Heart right ventricle (tissue), 16 donors: ENCODE measurements at regions not wholly inside any gene's neighbourhood (a gene's known extent, or its start where the extent isn't known, plus 50 kb on each side); places are given as distances from the start of the nearest gene placed in this dataset.

Source experiments
- ATAC-seq, 8 donors: fragments of 200-7000 bp; cut with Tn5 transposase; one replicate each; pipeline ENCODE4 v1.9.1; 2020; ENCODE audit warnings: mild to moderate bottlenecking in 8 of 8, moderate library complexity in 8 of 8, moderate number of reproducible peaks in 1 of 8
- DNase-seq, 2 donors: peaks; one replicate each; pipeline ENCODE4 v3.0.0-alpha.2; 2020
- H3K27ac ChIP-seq, 10 donors: fragments of 200-600 bp; sonication (generic) in 2 of 10; one replicate each; pipeline versions ENCODE4 v1.5.0 to v1.8.0; 2020 to 2022; ENCODE audit warnings: mild to moderate bottlenecking in 3 of 10
- H3K27me3 ChIP-seq, 7 donors: fragments of 200-600 bp; one replicate each; pipeline ENCODE4 v1.8.0; 2021 to 2022; ENCODE audit warnings: mild to moderate bottlenecking in 2 of 7
- H3K36me3 ChIP-seq, 9 donors: fragments of 200-600 bp; sonication (generic) in 1 of 9; one replicate each; pipeline versions ENCODE4 v1.5.0 to v1.8.0; 2020 to 2022; ENCODE audit warnings: mild to moderate bottlenecking in 2 of 9
- H3K4me1 ChIP-seq, 9 donors: fragments of 200-600 bp; sonication (generic) in 1 of 9; one replicate each; pipeline versions ENCODE4 v1.5.0 to v1.8.0; 2020 to 2022; ENCODE audit warnings: mild to moderate bottlenecking in 4 of 9
- H3K4me3 ChIP-seq, 10 donors: fragments of 200-600 bp; sonication (generic) in 2 of 10; one replicate each; pipeline versions ENCODE4 v1.5.0 to v1.8.0; 2020 to 2022; ENCODE audit warnings: mild to moderate bottlenecking in 7 of 10, moderate library complexity in 2 of 10
- H3K9me3 ChIP-seq, 11 donors: fragments of 200-600 bp in 10 of 11; sonication (generic) in 2 of 11; one replicate each; pipeline versions ENCODE4 v1.5.0 to v1.8.0; 2013 to 2022; ENCODE audit warnings: mild to moderate bottlenecking in 2 of 11, control low read depth in 1 of 11, moderate library complexity in 1 of 11
- WGBS, 2 donors: extraction: QIAGEN DNeasy Blood & Tissue Kit; methylation state at CpG; one replicate each; pipeline ENCODE4 v1.1.7; 2013; ENCODE audit warnings: inconsistent platforms in 1 of 2; 5-methylcytosine and 5-hydroxymethylcytosine counted together
- intact Hi-C, 10 donors: fragments of 100-400 bp; cut with DNase I; formaldehyde crosslinking; loops; one replicate each; pipeline versions ENCODE4 v1.11.1 to v1.14.2; 2022
- TF ChIP-seq, protein P1 (sequence below), 9 donors: fragments of 200-600 bp; sonication (generic) in 2 of 9; IDR thresholded peaks; one replicate each; pipeline versions ENCODE4 v1.5.0 to v1.8.0; 2021 to 2022; ENCODE audit warnings: antibody characterized with exemption in 9 of 9, mild to moderate bottlenecking in 5 of 9, moderate library complexity in 1 of 9
- donor health status: Arrhythmogenic right ventricular cardiomyopathy.
- donor health status: ischemic (EF 13 %, LVEDD 7.1; RV severe dilation, severe dysfunction).
- donor health status: healthy with polysubstance abuse.
- donor health status: DM: no; HTN: yes; CAD: no.
- donor health status: DM: no; HTN: no; CAD: no.
- donor health status: ischemic (EF 25% LVEDD 6.9; RV normal size, moderate dysfunction).
- donor health status: ischemic (EF 25% LVEDD 5.7; RV mildly dilated, moderate dysfunction).
- donor health status: healthy.
- donor health status: DM: yes; HTN: yes; CAD: no.
- donor health status: Ischemic cardiomyopathy.
- donor health status: ischemic (EF 35%, LVEDD 5.7; RV mildly dilated, moderate dysfunction).
- donor health status: nonischemic (EF 11% LVEDD 7.7; RV severe dilation, severe dysfunction).
- donor health status: DM: yes; HTN: yes; CAD: no.
- donor health status: PGD.
- donor health status: ischemic (EF 29% LVEDD 5.4; RV normal size, mild dysfunction).
- donor health status: nonischemic (EF 23%, LVEDD 6.1; RV moderate dilation, normal function).

DNA sequence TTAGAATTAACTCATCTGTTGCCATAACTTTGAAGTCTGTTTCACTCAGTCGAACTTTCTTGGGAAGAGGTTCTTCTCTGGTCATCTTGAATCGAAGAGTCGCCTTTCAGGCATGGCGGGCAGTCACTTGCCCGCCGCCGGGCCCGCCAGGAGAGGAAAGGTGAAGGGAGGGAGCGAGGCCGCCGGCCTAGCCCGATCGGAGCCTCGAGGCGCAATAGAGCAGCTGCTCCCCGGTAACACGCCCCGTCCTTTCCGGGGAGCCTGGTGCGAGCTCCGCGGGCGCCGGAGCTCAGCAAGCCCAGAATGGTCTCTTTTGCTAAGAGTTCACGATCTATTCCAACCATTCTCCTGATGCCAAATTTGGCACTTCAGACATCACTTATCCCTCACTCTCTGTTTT lies 591.8 kb downstream of the TFAP2B start:
- Histone ChIP-seq H3K4me3 (no peak overlapping the region), H3K4me1 (no peaks in the 10 kb centered on the region), H3K27me3 (no peaks in the 10 kb centered on the region), H3K36me3 (no peaks in the 10 kb centered on the region), H3K9me3 (no peaks in the 10 kb centered on the region), H3K27ac (no peak overlapping the region)
- intact Hi-C loops = no loop called here
- 77 to 87% methylated on average over 25 of the region's 25 CpGs for WGBS, 2 donors
- ATAC-seq = no peak
- DNase-seq = no peak
- TF ChIP-seq, protein P1, sequence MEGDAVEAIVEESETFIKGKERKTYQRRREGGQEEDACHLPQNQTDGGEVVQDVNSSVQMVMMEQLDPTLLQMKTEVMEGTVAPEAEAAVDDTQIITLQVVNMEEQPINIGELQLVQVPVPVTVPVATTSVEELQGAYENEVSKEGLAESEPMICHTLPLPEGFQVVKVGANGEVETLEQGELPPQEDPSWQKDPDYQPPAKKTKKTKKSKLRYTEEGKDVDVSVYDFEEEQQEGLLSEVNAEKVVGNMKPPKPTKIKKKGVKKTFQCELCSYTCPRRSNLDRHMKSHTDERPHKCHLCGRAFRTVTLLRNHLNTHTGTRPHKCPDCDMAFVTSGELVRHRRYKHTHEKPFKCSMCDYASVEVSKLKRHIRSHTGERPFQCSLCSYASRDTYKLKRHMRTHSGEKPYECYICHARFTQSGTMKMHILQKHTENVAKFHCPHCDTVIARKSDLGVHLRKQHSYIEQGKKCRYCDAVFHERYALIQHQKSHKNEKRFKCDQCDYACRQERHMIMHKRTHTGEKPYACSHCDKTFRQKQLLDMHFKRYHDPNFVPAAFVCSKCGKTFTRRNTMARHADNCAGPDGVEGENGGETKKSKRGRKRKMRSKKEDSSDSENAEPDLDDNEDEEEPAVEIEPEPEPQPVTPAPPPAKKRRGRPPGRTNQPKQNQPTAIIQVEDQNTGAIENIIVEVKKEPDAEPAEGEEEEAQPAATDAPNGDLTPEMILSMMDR (IDR thresholded peaks at IDR 0.05) = no peak

DNA sequence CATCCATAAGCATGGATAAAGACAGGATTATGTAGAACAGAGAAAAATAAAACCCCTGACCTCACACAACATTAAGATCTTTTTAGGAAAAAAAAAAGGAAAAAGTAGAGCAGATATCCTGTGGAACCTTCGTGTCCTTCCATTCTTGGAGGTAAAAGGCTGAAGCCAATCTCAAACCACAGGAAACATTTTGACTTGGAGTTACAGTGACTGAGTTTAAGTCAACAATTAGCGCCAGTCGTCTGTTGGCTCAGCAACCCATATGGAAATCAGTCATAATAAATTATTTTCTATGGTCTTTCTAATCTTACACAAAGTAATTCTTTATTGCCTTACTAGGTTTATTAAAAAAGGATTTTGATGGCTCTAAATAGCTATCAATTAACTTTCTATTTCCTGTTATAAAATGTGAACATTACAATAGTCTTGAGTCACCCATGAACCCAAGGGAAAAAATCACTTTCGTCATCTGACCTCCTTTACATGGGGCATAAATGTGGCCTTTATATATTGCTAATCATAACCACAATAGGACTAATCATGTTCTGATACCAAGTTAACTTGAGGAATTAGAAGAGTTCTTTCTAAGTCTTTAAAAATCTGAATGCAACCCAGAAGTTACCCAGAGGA lies 592.9 kb downstream of the TFAP2B start:
- no peak overlapping the region for H3K27ac ChIP-seq
- H3K4me1 ChIP-seq = no peaks in the 10 kb centered on the region
- H3K27me3 ChIP-seq = no peaks in the 10 kb centered on the region
- ATAC-seq (no peak), DNase-seq (no peak)
- H3K4me3 ChIP-seq = no peak overlapping the region
- H3K36me3 ChIP-seq = no peaks in the 10 kb centered on the region
- no peaks in the 10 kb centered on the region for H3K9me3 ChIP-seq
- 64 to 75% methylated on average over 4 of the region's 4 CpGs for WGBS, 2 donors
- TF ChIP-seq, protein P1 (IDR thresholded peaks at IDR 0.05) = no peak
- intact Hi-C loops = no loop called here

DNA sequence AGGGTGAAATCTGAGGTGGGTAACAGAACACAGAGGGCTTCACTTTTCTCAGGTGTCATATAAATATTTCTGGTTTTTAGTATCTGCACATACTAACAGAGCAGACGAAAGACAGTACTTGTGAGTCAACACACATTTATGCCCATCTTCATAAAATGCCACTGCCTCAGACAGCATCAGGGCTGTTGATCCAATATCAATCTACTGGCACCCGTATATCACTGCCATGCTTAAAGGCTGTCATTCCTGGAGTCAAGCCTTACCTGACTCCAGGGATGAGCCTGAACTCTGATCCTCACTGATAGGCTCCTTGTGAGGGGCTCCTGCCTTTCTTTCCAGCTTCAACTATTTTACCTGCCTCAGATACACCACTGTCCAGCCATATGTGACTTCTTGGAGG lies 595.7 kb downstream of the TFAP2B start:
- ATAC-seq = no peak
- intact Hi-C loops = no loop called here
- no peak for DNase-seq

DNA sequence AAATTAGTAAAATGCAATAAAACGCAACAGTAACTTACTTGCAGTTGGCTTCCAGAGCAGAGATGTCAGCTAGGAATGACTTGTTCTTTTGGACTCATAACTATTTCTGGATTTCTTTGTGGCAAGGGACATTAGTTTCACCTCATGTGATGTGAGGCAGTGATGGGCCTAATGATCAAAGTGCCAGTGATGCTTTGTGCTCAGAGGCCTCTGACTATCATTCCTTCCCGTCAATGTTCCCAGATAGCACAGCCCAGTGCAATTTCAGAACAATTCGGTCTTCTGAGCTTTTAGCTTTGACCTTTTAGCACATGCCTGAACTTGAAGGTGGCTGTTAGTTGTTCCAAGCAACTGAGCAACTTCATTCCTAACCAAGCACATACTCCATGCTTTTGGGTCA lies 596.8 kb downstream of the TFAP2B start:
- H3K9me3 ChIP-seq = peaks cover 0 to 6% (median 0%) of the 10 kb centered on the region in 11 donors
- H3K27me3 ChIP-seq = no peaks in the 10 kb centered on the region
- H3K4me3 ChIP-seq = no peak overlapping the region
- H3K36me3 ChIP-seq = no peaks in the 10 kb centered on the region
- intact Hi-C loops = no loop called here
- TF ChIP-seq, protein P1 (IDR thresholded peaks at IDR 0.05) = no peak
- DNase-seq (no peak), ATAC-seq (no peak)
- H3K27ac ChIP-seq = no peak overlapping the region
- H3K4me1 ChIP-seq = no peaks in the 10 kb centered on the region
- WGBS, 2 donors = 71 to 77% methylated on average over 3 of the region's 3 CpGs

More for the DNA sequence above, 595.7 kb downstream of the TFAP2B start:
- TF ChIP-seq, protein P1 (IDR thresholded peaks at IDR 0.05) = no peak
- Histone ChIP-seq H3K4me3 (no peak overlapping the region), H3K36me3 (no peaks in the 10 kb centered on the region), H3K27me3 (no peaks in the 10 kb centered on the region), H3K9me3 (no peaks in the 10 kb centered on the region), H3K4me1 (no peaks in the 10 kb centered on the region), H3K27ac (no peak overlapping the region)
- 76 to 83% methylated on average over 2 of the region's 2 CpGs for WGBS, 2 donors
